Heart left ventricle (tissue), 16 donors: ENCODE measurements at regions not wholly inside any gene's neighbourhood (a gene's known extent, or its start where the extent isn't known, plus 50 kb on each side); places are given as distances from the start of the nearest gene placed in this dataset.
A peak's percentile ranks its signal among the peaks of the same experiment; 100 is the strongest.

Experiments
- ATAC-seq, 4 donors: fragments of 200-7000 bp; cut with Tn5 transposase; one replicate each; pipeline ENCODE4 v1.9.1; 2020 to 2022; ENCODE audit warnings: moderate library complexity in 4 of 4, mild to moderate bottlenecking in 3 of 4, moderate number of reproducible peaks in 1 of 4
- DNase-seq, 5 donors: peaks; one replicate each; pipeline ENCODE4 v3.0.0-alpha.2; 2020
- H3K27ac ChIP-seq, 12 donors: fragments of 200-600 bp; sonication (generic) in 4 of 12; one replicate each; pipeline versions ENCODE4 v1.5.0 to v1.8.0; 2016 to 2022; ENCODE audit warnings: mild to moderate bottlenecking in 2 of 12
- H3K27me3 ChIP-seq, 9 donors: fragments of 200-600 bp; sonication (generic) in 2 of 9; one replicate each; pipeline versions ENCODE4 v1.5.1 to v1.8.0; 2016 to 2022; ENCODE audit warnings: mild to moderate bottlenecking in 3 of 9
- H3K36me3 ChIP-seq, 9 donors: fragments of 200-600 bp; sonication (generic) in 2 of 9; one replicate each; pipeline versions ENCODE4 v1.5.0 to v1.8.0; 2018 to 2022; ENCODE audit warnings: mild to moderate bottlenecking in 2 of 9
- H3K4me1 ChIP-seq, 12 donors: fragments of 200-600 bp; sonication (generic) in 4 of 12; one replicate each; pipeline versions ENCODE4 v1.5.0 to v1.8.0; 2016 to 2022; ENCODE audit warnings: mild to moderate bottlenecking in 3 of 12
- H3K4me3 ChIP-seq, 12 donors: fragments of 200-600 bp; sonication (generic) in 4 of 12; one replicate each; pipeline versions ENCODE4 v1.5.0 to v1.8.0; 2017 to 2022; ENCODE audit warnings: mild to moderate bottlenecking in 9 of 12, moderate library complexity in 4 of 12
- H3K9me3 ChIP-seq, 12 donors: fragments of 200-600 bp; sonication (generic) in 4 of 12; one replicate each; pipeline versions ENCODE4 v1.5.0 to v1.8.0; 2016 to 2022; ENCODE audit warnings: mild to moderate bottlenecking in 1 of 12
- CTCF ChIP-seq, 12 donors: fragments of 200-600 bp; sonication (generic) in 4 of 12; IDR thresholded peaks; one replicate each; pipeline versions ENCODE4 v1.5.0 to v1.8.0; 2018 to 2022; ENCODE audit warnings: antibody characterized with exemption in 12 of 12, mild to moderate bottlenecking in 5 of 12
- POLR2A ChIP-seq, 2 donors: fragments of 450-650 bp; IDR thresholded peaks; one replicate each; pipeline ENCODE4 v1.6.1; 2017; ENCODE audit warnings: antibody characterized with exemption in 2 of 2, mild to moderate bottlenecking in 2 of 2, moderate library complexity in 2 of 2
- WGBS, 4 donors: extraction: QIAGEN DNeasy Blood & Tissue Kit in 2 of 4; methylation state at CpG; one replicate each; pipeline versions ENCODE4 v1.1.5 to v1.1.7; 2013 to 2018; 5-methylcytosine and 5-hydroxymethylcytosine counted together
- intact Hi-C, 10 donors: fragments of 100-400 bp; cut with DNase I; formaldehyde crosslinking; loops; one replicate each; pipeline versions ENCODE4 v1.11.1 to v1.14.2; 2022
- donor health status: ischemic (EF 13 %, LVEDD 7.1; RV severe dilation, severe dysfunction).
- donor health status: healthy with polysubstance abuse.
- donor health status: DM: no; HTN: yes; CAD: no.
- donor health status: DM: no; HTN: no; CAD: no.
- donor health status: ischemic (EF 25% LVEDD 6.9; RV normal size, moderate dysfunction).
- donor health status: ischemic (EF 25% LVEDD 5.7; RV mildly dilated, moderate dysfunction).
- donor health status: healthy.
- donor health status: DM: yes; HTN: yes; CAD: no.
- donor health status: ischemic (EF 35%, LVEDD 5.7; RV mildly dilated, moderate dysfunction).
- donor health status: nonischemic (EF 11% LVEDD 7.7; RV severe dilation, severe dysfunction).
- donor health status: DM: yes; HTN: yes; CAD: no.
- donor health status: PGD.
- donor health status: ischemic (EF 29% LVEDD 5.4; RV normal size, mild dysfunction).
- donor health status: nonischemic (EF 23%, LVEDD 6.1; RV moderate dilation, normal function).

DNA sequence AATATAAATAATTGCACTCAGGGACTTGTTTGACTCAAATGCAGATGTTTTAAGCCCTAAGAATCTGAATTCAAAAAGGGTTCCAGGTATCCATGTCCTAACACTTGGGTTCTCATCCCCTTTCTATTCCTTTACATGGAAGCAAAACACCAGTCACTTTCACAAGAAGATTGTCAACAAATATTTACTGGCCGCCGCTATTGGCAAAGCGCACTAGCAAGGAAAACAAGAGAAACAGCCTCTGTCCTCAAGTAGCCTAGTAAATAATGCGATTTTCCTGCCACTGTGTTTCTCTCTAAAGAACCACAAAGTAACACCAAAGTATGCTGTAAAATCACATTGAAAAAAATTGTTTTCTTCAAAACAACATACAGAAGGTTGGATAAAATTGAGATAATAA is 66.7 kb upstream of the EZH2 start:
- Histone ChIP-seq H3K9me3 (no peaks in the 10 kb centered on the region), H3K36me3 (no peaks in the 10 kb centered on the region), H3K4me3 (no peak overlapping the region), H3K27me3 (no peaks in the 10 kb centered on the region), H3K27ac (no peak overlapping the region), H3K4me1 (no peaks in the 10 kb centered on the region)
- no peak for TF ChIP-seq POLR2A (IDR thresholded peaks at IDR 0.05)
- TF ChIP-seq CTCF (IDR thresholded peaks at IDR 0.05), result no peak
- ATAC-seq, result no peak
- intact Hi-C loops, result no loop called here
- 91 to 98% (median 94%) methylated on average over 4 of the region's 4 CpGs for WGBS, 4 donors
- DNase-seq, result no peak

- no peak for ATAC-seq
- 60 to 69% (median 64%) methylated on average over 8 of the region's 8 CpGs for WGBS, 4 donors
- TF ChIP-seq CTCF (IDR thresholded peaks at IDR 0.05), result no peak
- TF ChIP-seq POLR2A (IDR thresholded peaks at IDR 0.05), result no peak
- no peaks in the 10 kb centered on the region for H3K36me3 ChIP-seq
- H3K4me1 ChIP-seq, result peaks cover 0 to 14% (median 4%) of the 10 kb centered on the region in 12 donors
- H3K27ac ChIP-seq, result no peak overlapping the region
- DNase-seq, result no peak
- peaks cover 0 to 5% (median 0%) of the 10 kb centered on the region in 12 donors for H3K9me3 ChIP-seq
- no peak overlapping the region for H3K4me3 ChIP-seq
- intact Hi-C loops, result loop anchor here in 2 of 10 donors (5.0 kb wide), 2 partner anchors 58 to 63 kb away; partner anchors contain the start of gene EZH2 (in 1 of the 2)
- H3K27me3 ChIP-seq, result no peaks in the 10 kb centered on the region
These were observed 61.1 kb upstream of the EZH2 start for GRCh38 chr7:148944935-148945934.

DNA sequence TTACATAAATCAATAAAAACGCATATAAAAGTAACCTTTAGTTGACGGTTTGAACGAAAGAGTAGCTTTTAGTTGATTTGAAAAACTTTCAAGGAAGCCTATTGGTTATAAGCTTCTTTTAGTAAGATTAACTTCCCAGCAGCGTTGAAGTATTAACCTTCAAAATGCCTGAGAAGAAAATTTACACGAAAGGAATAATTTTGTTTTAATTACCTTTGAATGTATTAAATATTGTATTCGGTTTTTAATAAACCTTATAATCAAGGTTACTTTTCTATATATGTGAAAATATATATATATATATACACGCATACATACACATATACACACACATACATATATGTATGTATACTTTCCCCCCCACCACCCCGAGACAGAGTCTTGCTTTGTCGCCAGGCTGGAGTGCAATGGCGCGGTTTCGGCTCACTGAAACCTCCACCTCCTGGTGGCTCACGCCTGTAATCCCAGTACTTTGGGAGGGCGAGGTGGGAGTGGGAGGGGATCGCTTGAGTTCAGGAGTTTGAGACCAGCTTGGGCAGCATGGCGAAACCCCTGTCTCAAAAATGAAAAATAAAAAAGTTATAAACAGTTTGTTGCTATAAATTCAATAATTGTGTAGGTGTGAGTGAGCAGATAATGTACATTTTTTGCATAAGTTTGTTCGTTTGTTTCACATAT is 57.6 kb upstream of the EZH2 start:
- intact Hi-C loops, result loop anchor here in 6 of 10 donors (1.0 to 5.0 kb wide), 7 partner anchors 21 to 59 kb away; partner anchors contain the start of gene EZH2 (in 4 of the 6)
- Histone ChIP-seq H3K4me1 (peaks cover 0 to 16% (median 5%) of the 10 kb centered on the region in 12 donors), H3K4me3 (peak overlapping the region; percentile 50 to 83 (median 72)), H3K36me3 (no peaks in the 10 kb centered on the region), H3K27me3 (no peaks in the 10 kb centered on the region), H3K27ac (peak overlapping the region in 10 of 12 donors; percentile 59 to 94 (median 76)), H3K9me3 (peaks cover 0 to 5% (median 0%) of the 10 kb centered on the region in 12 donors)
- ATAC-seq (peak in 3 of 4 donors; percentile 35 to 70 (median 53)), DNase-seq (peak; percentile 24 to 69 (median 35))
- 13 to 16% (median 15%) methylated on average over 17 of the region's 17 CpGs for WGBS, 4 donors
- TF ChIP-seq CTCF (IDR thresholded peaks at IDR 0.05) (peak in 9 of 12 donors; percentile 12 to 44 (median 28)), POLR2A (IDR thresholded peaks at IDR 0.05) (no peak)
